BE2C (cell line): ENCODE measurements at regions not wholly inside any gene's neighbourhood (a gene's known extent, or its start where the extent isn't known, plus 50 kb on each side); places are given as distances from the start of the nearest gene placed in this dataset.

ENCODE experiments used
- DNase-seq: peaks from one replicate; pipeline ENCODE4 v3.0.0-alpha.2; 2020
- H3K27me3 ChIP-seq: fragments of 250-450 bp; sonication (Bioruptor Pico); 2 replicates; pipeline ENCODE4 v1.5.1; 2020; ENCODE audit warnings: mild to moderate bottlenecking
- H3K36me3 ChIP-seq: fragments of 250-450 bp; sonication (Bioruptor Pico); 2 replicates; pipeline ENCODE4 v1.5.1; 2020; ENCODE audit warnings: mild to moderate bottlenecking
- H3K4me1 ChIP-seq: fragments of 250-450 bp; sonication (Bioruptor Pico); 2 replicates; pipeline ENCODE4 v1.5.1; 2020
- H3K4me3 ChIP-seq: 2 replicates; pipeline ENCODE4 v1.5.1; 2011; ENCODE audit warnings: low read depth, low read length
- H3K9me3 ChIP-seq: fragments of 250-450 bp; sonication (Bioruptor Pico); 2 replicates; pipeline ENCODE4 v1.5.1; 2020
- TF ChIP-seq, protein P1 (sequence below): IDR thresholded peaks from 2 replicates; pipeline ENCODE4 v1.5.1; 2012; ENCODE audit warnings: mild to moderate bottlenecking, low read depth, low read length

DNA sequence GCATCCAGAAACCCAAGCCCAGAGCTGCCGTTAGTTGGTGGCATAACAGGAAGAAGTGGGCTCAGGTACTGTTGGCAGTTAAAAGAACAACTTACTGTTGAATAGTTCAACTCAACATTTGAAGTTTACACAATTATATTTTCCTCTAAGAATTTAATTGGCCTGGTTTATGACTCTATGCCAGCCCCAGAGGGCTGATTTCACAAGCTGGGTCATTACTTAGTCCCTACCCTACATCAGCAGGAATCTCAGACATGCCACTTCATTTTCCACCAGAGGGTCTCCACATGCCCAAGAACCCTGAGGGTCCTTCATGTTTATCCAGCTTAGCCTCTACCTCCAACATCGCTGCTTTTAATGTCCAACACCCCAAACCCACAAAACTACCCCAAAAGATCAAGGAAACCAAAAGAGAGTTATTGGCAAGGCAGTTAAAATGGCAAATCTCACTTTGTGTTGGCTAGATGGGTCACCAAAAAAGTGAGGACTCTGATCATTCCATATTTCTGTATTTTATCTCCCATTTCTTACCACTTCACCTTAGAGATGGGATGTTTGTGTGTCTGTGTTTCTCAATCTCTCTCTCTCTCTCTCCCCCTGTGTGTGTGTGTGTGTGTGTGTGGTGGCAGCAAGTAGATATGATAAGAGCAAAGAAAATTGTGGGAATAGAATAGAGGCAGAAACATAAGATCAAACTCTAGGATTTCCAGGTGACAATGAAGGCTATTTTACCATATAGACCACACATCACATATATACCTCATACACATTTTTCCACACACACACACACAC lies 112.5 kb upstream of the TBX18 start:
- Histone ChIP-seq H3K9me3 (no peaks in the 10 kb centered on the region), H3K4me3 (no peak overlapping the region), H3K36me3 (no peaks in the 10 kb centered on the region), H3K27me3 (no peaks in the 10 kb centered on the region), H3K4me1 (no peaks in the 10 kb centered on the region)
- TF ChIP-seq, protein P1, sequence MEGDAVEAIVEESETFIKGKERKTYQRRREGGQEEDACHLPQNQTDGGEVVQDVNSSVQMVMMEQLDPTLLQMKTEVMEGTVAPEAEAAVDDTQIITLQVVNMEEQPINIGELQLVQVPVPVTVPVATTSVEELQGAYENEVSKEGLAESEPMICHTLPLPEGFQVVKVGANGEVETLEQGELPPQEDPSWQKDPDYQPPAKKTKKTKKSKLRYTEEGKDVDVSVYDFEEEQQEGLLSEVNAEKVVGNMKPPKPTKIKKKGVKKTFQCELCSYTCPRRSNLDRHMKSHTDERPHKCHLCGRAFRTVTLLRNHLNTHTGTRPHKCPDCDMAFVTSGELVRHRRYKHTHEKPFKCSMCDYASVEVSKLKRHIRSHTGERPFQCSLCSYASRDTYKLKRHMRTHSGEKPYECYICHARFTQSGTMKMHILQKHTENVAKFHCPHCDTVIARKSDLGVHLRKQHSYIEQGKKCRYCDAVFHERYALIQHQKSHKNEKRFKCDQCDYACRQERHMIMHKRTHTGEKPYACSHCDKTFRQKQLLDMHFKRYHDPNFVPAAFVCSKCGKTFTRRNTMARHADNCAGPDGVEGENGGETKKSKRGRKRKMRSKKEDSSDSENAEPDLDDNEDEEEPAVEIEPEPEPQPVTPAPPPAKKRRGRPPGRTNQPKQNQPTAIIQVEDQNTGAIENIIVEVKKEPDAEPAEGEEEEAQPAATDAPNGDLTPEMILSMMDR, result no peak
- no peak for DNase-seq

DNA sequence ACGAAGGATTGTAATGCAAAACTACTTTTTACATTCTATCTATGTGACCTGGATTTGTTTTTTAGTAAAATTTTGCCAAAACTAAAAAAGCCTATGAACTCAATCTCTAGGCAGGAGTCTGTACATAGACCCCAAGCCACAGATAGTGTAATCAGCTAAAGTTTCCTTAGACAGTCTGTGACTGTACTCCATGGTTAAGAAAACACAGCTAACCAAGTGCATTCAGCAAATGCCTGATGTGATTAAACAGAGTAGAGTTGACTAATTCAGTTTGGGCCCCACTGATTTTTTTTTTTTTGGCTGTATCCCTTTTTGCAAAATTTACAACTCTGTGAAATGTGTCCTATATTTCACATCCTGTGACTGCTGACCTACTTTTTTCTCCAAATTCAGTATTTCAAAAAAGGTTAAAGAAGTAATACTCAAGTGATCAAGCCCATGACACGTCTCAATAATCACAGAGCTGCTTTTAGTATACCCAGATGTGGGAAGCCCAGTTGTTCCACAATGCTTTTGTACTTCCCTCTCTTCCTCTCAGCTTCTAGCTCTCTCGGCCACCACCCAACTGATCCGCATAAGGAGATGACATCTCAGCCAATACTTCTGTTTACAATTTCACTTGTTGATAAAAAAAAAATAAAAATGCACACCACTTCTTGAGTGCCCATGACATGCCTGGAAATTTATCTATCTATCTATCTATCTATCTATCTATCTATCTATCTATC lies 108.8 kb upstream of the TBX18 start:
- DNase-seq, result no peak
- Histone ChIP-seq H3K4me3 (no peak overlapping the region), H3K9me3 (no peaks in the 10 kb centered on the region), H3K36me3 (no peaks in the 10 kb centered on the region), H3K4me1 (no peaks in the 10 kb centered on the region), H3K27me3 (no peaks in the 10 kb centered on the region)
- TF ChIP-seq, protein P1, result no peak

DNA sequence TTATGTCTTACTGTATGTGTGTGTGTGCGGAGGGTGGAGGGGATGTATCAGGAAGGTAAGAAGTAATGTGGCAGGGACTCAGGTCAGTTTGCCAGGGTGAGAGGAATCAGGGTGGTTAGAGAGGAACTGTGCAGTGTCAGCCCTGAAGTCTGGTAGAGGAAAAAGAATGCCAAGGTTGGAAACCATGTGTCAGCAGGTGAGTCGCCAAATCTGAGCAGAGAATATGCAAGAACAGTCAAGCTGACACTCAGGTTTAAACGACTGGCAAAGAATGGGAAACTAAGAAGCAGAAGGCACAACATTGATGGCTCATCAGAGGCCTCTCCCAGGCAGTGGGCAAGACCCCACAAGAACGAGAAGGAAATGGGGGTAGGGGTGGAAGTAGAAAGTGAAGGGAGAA lies 107.5 kb upstream of the TBX18 start:
- Histone ChIP-seq H3K4me3 (no peak overlapping the region), H3K36me3 (no peaks in the 10 kb centered on the region), H3K9me3 (no peaks in the 10 kb centered on the region), H3K27me3 (no peaks in the 10 kb centered on the region), H3K4me1 (no peaks in the 10 kb centered on the region)
- TF ChIP-seq, protein P1, result no peak
- no peak for DNase-seq

DNA sequence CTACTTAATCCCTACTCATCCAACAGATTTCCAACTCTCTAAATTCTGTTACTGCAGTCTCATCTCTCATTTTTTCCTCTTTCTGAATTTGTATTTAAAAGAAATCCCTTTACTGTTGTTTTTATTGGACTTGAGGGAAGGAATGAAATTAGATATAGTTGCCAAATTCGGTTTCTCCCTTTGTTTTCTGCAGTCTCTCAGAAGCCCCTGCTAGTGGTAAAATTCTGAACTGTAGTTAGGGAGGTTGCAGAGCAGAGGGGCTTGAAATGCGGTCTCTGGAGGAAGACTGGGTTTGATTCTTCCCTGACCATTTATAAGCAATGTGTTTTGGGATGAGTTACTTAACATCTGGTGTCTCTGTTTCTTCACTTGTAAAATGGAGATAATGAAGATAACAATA lies 106.3 kb upstream of the TBX18 start:
- Histone ChIP-seq H3K36me3 (no peaks in the 10 kb centered on the region), H3K4me1 (no peaks in the 10 kb centered on the region)
- TF ChIP-seq, protein P1, result no peak

DNA sequence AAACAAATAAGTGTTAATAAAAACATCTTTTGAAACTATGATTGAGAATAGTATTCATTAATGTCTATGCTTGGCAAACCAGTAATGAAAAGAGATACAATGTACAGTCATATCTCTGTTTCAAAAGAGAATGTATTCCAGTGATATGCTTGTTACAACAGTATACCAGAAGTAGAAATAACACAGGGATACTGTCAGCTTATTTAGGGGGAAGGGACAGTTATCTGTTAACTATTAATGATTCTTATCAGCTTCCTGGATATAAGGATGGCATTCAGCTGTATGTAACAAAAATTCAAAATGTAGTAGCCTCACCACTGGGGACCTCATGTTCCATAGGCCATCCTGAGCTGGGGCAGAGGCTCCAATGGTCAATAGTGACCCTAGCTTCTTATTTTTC lies 103.8 kb upstream of the TBX18 start:
- Histone ChIP-seq H3K36me3 (no peaks in the 10 kb centered on the region), H3K27me3 (no peaks in the 10 kb centered on the region), H3K9me3 (no peaks in the 10 kb centered on the region), H3K4me1 (no peaks in the 10 kb centered on the region), H3K4me3 (no peak overlapping the region)
- TF ChIP-seq, protein P1, result no peak
- DNase-seq, result no peak

More for the DNA sequence above, 106.3 kb upstream of the TBX18 start:
- no peaks in the 10 kb centered on the region for H3K9me3 ChIP-seq
- no peak for DNase-seq
- H3K4me3 ChIP-seq, result no peak overlapping the region
- no peaks in the 10 kb centered on the region for H3K27me3 ChIP-seq

DNA sequence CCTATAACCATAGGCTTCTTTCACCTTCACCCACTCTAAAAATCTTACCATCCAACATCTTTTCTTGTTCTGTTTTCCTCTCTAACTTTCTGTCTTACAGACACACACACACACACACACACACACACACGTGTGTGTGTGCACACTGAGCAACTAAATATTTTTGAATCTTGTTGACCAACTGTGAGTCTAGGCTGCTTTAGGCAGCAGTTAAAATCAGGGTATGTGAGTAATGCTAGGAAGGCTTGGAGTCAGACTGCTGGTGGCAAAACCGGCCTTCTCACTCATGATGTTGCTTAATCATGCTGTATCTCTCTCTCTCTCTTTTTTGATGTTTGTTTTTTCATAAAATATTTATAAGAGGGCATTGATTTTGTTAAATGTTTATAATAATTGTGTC lies 103.1 kb upstream of the TBX18 start:
- no peaks in the 10 kb centered on the region for H3K36me3 ChIP-seq
- no peak for DNase-seq

More for the DNA sequence above, 103.1 kb upstream of the TBX18 start:
- TF ChIP-seq, protein P1, result no peak
- Histone ChIP-seq H3K27me3 (no peaks in the 10 kb centered on the region), H3K4me1 (no peaks in the 10 kb centered on the region), H3K9me3 (no peaks in the 10 kb centered on the region), H3K4me3 (no peak overlapping the region)
